ENCODE measurements at regions not wholly inside any gene's neighbourhood (a gene's known extent, or its start where the extent isn't known, plus 50 kb on each side); places are given as distances from the start of the nearest gene placed in this dataset.

DNA sequence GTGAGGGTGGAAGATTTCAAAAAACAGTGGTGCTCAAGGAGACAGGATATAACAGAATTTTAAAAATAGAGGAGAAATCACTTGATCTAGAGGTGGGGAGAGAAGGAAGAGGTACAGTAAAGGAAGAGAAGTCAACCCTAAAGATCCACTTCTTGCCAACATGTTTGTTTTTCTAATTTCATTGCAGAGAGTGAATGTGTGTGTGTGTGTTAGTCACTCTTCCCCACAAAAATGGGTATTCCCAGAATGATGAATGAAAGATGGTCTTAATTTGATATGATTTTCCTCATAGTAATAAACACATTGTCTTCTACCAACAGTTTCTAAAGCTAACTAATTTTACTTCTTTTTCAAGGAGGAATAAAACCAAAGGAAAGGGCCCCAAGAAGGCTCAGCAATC is 74.2 kb upstream of the NGF start:
- DNase-seq: no peak

- no peak for DNase-seq
Measured at GRCh38 chr1:115411371-115412063, 73.5 kb upstream of the NGF start.

DNA sequence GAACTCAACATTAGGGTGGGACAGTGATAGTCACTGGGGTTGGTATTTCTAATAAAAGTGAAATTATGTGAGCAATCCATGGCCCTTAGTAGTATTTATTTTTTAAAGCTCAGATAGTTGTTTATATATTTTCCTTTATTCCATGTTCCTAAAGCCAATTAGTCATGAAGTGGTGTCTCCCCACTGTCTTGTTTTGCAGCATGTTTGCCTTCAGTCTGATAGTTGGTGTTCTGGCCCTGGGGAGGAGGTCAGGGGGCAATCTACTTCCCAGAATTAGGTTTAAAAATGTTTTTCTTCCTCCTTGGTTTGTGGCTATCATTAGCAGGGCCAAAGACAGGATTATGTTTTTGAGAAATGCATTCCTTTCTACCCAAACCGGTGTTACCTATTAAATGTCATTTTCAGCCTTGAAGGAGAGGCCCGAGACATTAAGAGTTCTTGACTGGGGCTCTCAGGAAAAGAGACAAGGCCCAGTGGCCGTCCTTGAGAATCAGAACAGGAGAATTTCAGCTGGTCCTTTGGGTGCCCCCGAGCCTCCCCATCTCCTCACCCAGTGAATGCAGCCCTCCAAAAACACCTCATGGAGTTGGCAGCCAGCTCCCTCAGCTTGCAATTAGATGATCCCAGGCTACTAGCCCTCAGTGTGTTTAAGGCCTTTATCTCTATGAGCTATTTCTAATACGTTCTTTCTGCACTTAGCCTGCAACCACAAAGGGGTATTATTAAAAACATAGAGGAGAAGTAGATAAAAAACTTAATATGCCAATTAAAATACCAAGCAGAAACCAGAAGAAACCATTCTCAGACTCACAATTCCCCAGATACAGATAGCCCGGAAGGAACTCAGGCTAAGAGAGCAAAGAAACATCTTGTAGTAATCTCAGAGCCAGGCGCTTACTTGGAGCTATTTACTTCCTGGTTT is 71.3 kb upstream of the NGF start:
- no peak for DNase-seq

DNA sequence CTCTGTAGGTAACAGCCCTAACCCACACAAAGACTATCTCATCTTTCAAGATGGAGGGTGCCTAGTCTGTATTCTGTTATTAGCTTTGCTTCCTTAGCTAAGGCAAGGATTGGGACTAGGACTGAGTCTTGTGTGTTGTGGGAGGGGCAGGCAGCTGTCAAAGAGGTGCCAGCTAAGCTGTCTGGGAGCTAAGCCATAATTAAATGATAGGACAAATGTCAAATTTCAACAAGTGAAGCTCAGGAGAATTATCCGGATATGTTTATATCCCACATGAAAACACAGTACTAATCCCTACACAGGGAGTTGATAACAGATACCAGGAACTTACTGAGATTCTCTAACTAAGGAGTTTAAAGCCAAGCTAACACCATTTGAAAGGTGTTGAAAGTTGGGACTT is 70.5 kb upstream of the NGF start:
- no peak for DNase-seq

DNA sequence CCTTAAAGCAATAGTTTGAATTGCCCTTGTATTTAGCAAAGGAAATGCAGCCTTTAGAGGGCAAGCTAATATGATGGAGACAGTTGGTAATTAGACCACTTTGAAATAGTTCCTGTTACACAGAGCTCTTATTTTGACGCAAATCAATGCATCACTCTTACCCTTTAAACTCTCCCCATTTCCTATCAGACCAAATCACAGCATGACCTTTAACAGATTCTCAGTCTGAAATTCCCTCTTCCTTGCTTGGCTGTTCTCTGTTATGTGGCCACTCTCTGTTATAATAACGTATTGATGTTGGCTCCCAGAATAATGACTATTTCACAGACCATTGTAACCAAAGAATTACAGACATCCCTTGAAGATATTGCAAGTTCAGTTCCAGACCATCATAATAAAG is 66.9 kb upstream of the NGF start:
- no peak for DNase-seq

DNA sequence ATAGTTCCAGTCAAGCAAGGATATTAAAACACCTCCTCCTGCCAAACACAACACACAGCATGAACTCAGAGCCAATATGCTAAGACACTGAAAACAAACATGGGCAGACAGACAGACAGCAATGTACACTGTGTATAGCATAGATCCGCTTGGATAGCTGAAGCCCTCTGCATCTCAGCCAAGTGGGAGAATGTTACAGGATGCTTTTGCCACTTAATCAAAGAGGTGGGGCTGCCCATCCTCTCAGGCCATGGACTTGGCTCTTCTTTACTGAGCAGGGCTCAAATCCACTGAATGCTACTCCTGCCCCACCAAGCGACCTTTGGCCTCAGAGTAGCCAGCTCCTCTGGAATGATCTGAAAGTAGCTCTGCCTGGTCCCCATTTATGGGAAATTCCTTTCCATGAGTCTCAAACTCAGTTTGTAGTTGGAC is 64.7 kb upstream of the NGF start:
- no peak for DNase-seq

GRCh38 chr1:115401676-115402075 is 63.6 kb upstream of the NGF start:
- DNase-seq: no peak

- DNase-seq: no peak
Measured at GRCh38 chr1:115400891-115401290, 62.8 kb upstream of the NGF start.

DNA sequence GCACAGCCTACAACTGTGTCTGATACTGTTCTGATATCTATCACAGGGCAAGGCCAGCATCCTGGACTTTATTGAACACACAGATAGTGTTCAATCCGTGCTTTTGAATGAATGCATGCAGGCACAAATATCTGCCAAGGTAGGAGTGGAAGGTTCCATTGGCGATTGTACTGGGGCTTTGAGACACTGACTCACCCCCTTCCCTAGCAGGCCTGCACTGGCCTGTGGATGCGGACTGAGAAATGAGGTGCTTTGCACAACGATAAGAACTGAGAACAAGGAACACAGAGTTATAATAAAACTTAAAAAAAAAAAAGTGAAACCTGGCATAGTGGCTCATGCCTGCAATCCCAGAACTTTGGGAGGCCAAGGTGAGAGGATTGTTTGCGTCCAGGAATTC is 62.4 kb upstream of the NGF start:
- DNase-seq: no peak

DNA sequence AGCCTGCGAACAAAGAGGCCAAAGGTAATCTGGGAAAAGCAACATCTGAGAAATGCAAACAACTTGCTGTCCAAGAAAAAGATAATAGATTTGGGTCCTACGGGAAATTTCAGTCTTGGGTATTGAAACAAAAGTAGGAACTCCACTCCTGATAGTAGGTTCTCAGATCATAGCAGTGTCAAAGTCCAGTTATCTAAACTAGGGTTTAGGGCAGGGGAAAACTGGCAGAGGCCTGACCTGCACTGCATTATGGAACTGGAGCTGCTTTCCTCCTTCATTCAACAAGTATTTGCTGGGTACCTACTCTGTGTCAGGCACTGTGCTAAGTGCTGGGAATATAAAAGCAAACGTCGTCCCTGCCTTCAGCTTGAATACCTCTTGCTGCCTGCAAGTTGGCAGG is 60.7 kb upstream of the NGF start:
- no peak for DNase-seq

Measured in NCI-H748 treated with DMSO at 0.1 percent for 48 hours (cell line).